GM04504 (cell line): ENCODE measurements at regions not wholly inside any gene's neighbourhood (a gene's known extent, or its start where the extent isn't known, plus 50 kb on each side); places are given as distances from the start of the nearest gene placed in this dataset.

Source experiments
- DNase-seq: peaks from one replicate; pipeline ENCODE4 v3.0.0-alpha.2; 2012; ENCODE audit warnings: low read depth

DNA sequence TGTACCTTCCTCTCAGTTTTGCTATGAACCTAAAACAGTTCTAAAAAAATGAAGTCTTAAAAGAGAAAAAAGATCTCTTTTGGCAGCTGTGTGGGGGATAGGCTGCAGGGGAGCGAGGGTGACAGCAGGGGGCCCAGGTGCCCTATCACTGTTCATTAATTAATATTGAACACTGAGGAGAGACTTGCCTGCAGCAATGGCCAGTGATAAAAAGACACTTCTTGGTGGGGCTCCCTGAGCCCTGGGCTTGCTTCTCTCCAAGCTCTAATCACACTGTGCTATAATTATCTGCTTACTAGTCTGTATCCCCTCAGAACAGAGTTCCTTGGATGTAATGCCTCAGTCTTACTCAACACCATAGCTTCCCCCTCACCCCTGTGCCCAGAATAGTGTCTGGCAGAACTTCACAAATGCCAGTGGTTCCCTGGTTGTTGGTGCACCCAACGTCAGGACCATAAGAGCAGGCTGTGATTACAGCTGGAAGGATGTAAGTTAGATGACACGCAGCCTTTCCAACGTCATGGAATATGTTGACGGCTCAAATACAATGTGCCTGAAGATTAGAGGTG, 52.0 kb upstream of the IRX6 start:
- DNase-seq, result no peak

- no peak for DNase-seq
Observed at GRCh38 chr16:55272744-55273143, 51.3 kb upstream of the IRX6 start.

DNA sequence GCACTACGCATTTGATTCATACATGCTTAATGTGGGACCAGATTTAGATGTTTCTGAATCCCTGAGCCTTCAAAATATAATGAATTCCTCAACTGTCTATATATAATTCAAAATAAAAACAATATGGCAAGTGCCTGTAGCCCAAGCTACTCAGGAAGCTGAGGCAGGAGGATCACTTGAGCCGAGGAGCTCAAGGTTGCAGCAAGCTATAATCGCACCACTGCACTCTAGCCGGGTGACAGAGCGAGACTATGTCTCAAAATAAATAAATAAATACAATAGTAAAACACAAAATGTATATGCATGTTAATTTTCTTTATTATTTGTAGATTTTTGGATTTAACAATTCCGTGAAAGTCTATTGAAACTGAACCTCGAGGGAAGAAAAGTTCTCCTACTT, 50.6 kb upstream of the IRX6 start:
- DNase-seq, result no peak

- DNase-seq, result no peak
Observed at GRCh38 chr16:55273959-55274358, 50.0 kb upstream of the IRX6 start.
